Activated CD4-positive, alpha-beta T cell treated with anti-CD3 and anti-CD28 coated beads, Interleukin-2, amount 10 ng/mL, durations not matched to agents 7 days and 5 days (primary cell): ENCODE measurements at regions not wholly inside any gene's neighbourhood (a gene's known extent, or its start where the extent isn't known, plus 50 kb on each side); places are given as distances from the start of the nearest gene placed in this dataset.
"Not testable (repeated sequence)": the region's sequence is repeated elsewhere in the genome, so short reads cannot be mapped to it uniquely, and the experiment has no call there.

ENCODE experiments used
- CTCF ChIA-PET: fragments of 350-600 bp; sonication (Branson Sonifier 250); formaldehyde crosslinking; loops from one replicate; lab custom pipeline; 2021; ENCODE audit warnings: antibody characterized with exemption; lab: Charles Lee
- POLR2A ChIA-PET: fragments of 350-600 bp; sonication (Branson Sonifier 250); formaldehyde crosslinking; loops from one replicate; lab custom pipeline; 2021; ENCODE audit warnings: antibody characterized with exemption; lab: Charles Lee
- DNase-seq: peaks from one replicate; pipeline ENCODE4 v3.0.0-alpha.2; 2020
- H3K27ac Mint-ChIP-seq: one replicate; pipeline ENCODE4 v1.8.0; 2021; ENCODE audit warnings: mild to moderate bottlenecking, moderate library complexity, mixed read lengths
- H3K27me3 Mint-ChIP-seq: one replicate; pipeline ENCODE4 v1.8.0; 2021; ENCODE audit warnings: mixed read lengths
- H3K36me3 Mint-ChIP-seq: one replicate; pipeline ENCODE4 v1.8.0; 2021; ENCODE audit warnings: low read depth, mixed read lengths
- H3K4me1 Mint-ChIP-seq: one replicate; pipeline ENCODE4 v1.8.0; 2021; ENCODE audit warnings: mixed read lengths
- H3K4me3 Mint-ChIP-seq: one replicate; pipeline ENCODE4 v1.8.0; 2021; ENCODE audit warnings: mild to moderate bottlenecking, moderate library complexity, mixed read lengths
- H3K9me3 Mint-ChIP-seq: one replicate; pipeline ENCODE4 v1.8.0; 2021; ENCODE audit warnings: mixed read lengths

GRCh38 chr7:97928844-97929243, 56.6 kb upstream of the ASNS start:
- POLR2A ChIA-PET, H3K27ac Mint-ChIP-seq: not testable (repeated sequence)

GRCh38 chr7:97927790-97928748, 55.9 kb upstream of the ASNS start:
- H3K27me3 Mint-ChIP-seq, H3K4me1 Mint-ChIP-seq, POLR2A ChIA-PET, CTCF ChIA-PET, H3K9me3 Mint-ChIP-seq, H3K36me3 Mint-ChIP-seq, H3K27ac Mint-ChIP-seq: not testable (repeated sequence)
- peak; percentile 52 for DNase-seq
- peak overlapping the region; percentile 52 for H3K4me3 Mint-ChIP-seq

More at GRCh38 chr7:97928844-97929243, 56.6 kb upstream of the ASNS start:
- H3K36me3 Mint-ChIP-seq, CTCF ChIA-PET, H3K27me3 Mint-ChIP-seq, H3K4me1 Mint-ChIP-seq, H3K9me3 Mint-ChIP-seq, DNase-seq: not testable (repeated sequence)
- peak overlapping the region; percentile 52 for H3K4me3 Mint-ChIP-seq
